Type B pancreatic cell (in vitro differentiated cells): ENCODE measurements at regions not wholly inside any gene's neighbourhood (a gene's known extent, or its start where the extent isn't known, plus 50 kb on each side); places are given as distances from the start of the nearest gene placed in this dataset.

Experiments
- DNase-seq: peaks from one replicate; pipeline ENCODE4 v3.0.0; 2021; ENCODE audit warnings: mixed read lengths; ENCODE audit not compliant: unreplicated experiment; ENCODE audit errors: extremely low spot score
- H3K27ac Mint-ChIP-seq: 2 replicates; pipeline ENCODE4 v1.8.0; 2021; ENCODE audit warnings: mild to moderate bottlenecking, mixed read lengths
- H3K27me3 Mint-ChIP-seq: 2 replicates; pipeline ENCODE4 v1.8.0; 2021; ENCODE audit warnings: mixed read lengths
- H3K36me3 Mint-ChIP-seq: 2 replicates; pipeline ENCODE4 v1.8.0; 2021; ENCODE audit warnings: mixed read lengths
- H3K4me1 Mint-ChIP-seq: one replicate; pipeline ENCODE4 v1.8.0; 2021; ENCODE audit warnings: mixed read lengths; ENCODE audit not compliant: unreplicated experiment
- H3K4me3 Mint-ChIP-seq: 2 replicates; pipeline ENCODE4 v1.8.0; 2021; ENCODE audit warnings: mild to moderate bottlenecking, mixed read lengths
- H3K9me3 Mint-ChIP-seq: 2 replicates; pipeline ENCODE4 v1.8.0; 2021; ENCODE audit warnings: mixed read lengths
- TF ChIP-seq, protein P1 (sequence below): fragments of 200-600 bp; sonication (generic); conservative IDR thresholded peaks from 2 replicates; pipeline ENCODE4 v1.5.0; 2021; ENCODE audit warnings: antibody characterized with exemption, mild to moderate bottlenecking

DNA sequence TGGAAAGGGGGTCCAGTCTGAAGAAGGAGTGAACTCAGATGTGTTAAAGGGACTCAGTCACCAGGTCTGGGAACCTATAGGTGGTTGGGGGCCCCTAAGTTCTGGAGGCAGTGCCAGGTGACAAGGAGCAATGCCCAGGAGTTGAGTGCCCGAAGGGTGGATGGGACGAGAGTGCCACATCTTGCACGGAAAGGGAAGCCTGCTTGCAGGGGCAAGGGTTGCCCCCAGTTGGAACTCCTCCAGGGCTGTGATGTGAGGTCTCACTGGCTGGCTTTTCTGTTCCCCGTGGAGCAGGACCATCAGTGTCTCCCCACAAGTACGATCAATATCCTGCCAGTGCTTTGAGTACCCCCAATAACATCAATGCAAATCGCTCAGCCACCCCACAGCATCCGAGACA, 107.3 kb downstream of the TOMM20 start:
- H3K4me3 Mint-ChIP-seq, result no peak overlapping the region
- peaks cover 6% of the 10 kb centered on the region for H3K27me3 Mint-ChIP-seq
- no peak for DNase-seq
- H3K9me3 Mint-ChIP-seq, result peaks cover 6% of the 10 kb centered on the region
- TF ChIP-seq, protein P1, sequence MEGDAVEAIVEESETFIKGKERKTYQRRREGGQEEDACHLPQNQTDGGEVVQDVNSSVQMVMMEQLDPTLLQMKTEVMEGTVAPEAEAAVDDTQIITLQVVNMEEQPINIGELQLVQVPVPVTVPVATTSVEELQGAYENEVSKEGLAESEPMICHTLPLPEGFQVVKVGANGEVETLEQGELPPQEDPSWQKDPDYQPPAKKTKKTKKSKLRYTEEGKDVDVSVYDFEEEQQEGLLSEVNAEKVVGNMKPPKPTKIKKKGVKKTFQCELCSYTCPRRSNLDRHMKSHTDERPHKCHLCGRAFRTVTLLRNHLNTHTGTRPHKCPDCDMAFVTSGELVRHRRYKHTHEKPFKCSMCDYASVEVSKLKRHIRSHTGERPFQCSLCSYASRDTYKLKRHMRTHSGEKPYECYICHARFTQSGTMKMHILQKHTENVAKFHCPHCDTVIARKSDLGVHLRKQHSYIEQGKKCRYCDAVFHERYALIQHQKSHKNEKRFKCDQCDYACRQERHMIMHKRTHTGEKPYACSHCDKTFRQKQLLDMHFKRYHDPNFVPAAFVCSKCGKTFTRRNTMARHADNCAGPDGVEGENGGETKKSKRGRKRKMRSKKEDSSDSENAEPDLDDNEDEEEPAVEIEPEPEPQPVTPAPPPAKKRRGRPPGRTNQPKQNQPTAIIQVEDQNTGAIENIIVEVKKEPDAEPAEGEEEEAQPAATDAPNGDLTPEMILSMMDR, result no peak
- H3K36me3 Mint-ChIP-seq, result no peaks in the 10 kb centered on the region
- no peak overlapping the region for H3K27ac Mint-ChIP-seq
- H3K4me1 Mint-ChIP-seq, result peaks cover 42% of the 10 kb centered on the region

DNA sequence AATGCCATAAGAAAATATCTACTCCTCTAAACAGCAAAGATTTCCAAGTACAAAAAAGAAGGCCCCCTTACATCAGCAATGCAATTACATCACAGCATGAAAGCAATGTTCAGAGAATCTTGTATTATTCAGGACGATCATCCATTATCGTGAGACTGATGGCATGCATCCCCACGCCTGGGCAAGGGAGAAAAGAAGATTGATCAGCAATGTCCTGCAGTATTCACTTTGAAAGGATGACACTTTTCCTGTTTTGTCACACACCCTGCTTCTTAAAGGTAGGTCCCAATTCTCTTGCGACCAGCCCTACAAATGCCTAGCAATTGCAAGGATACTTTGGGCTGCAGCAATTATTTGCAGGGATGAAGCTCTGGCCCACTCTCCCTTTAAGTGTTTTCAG, 108.7 kb downstream of the TOMM20 start:
- TF ChIP-seq, protein P1, result no peak
- no peak for DNase-seq
- Mint-ChIP-seq H3K36me3 (no peaks in the 10 kb centered on the region), H3K9me3 (peaks cover 6% of the 10 kb centered on the region), H3K27ac (peak overlapping the region; percentile 65), H3K27me3 (peaks cover 6% of the 10 kb centered on the region), H3K4me1 (peaks cover 47% of the 10 kb centered on the region), H3K4me3 (peak overlapping the region; percentile 2)

DNA sequence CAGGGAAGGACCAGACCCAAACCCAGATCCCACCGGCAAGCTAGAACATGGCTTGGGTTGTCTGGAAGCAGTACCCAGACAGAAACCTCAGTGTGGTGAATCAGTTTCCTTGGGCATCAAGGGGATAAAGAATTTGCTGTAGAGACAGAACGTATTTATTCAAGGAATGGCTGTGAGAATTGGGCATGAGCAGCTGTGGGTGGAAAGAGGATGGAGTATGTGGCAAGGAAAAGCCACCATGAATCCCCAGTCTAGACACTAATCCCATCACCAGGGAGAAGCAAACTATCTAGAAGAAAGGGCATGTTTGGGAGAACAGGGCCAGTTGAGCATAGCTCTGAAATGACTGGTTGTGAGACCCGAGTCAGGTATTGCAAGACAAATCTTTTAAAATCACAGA, 109.2 kb downstream of the TOMM20 start:
- H3K36me3 Mint-ChIP-seq, result no peaks in the 10 kb centered on the region
- peaks cover 7% of the 10 kb centered on the region for H3K9me3 Mint-ChIP-seq
- peak overlapping the region; percentile 2 for H3K4me3 Mint-ChIP-seq
- peaks cover 6% of the 10 kb centered on the region for H3K27me3 Mint-ChIP-seq
- DNase-seq, result no peak
- H3K27ac Mint-ChIP-seq, result peak overlapping the region; percentile 65
- peaks cover 43% of the 10 kb centered on the region for H3K4me1 Mint-ChIP-seq
- TF ChIP-seq, protein P1, result no peak

DNA sequence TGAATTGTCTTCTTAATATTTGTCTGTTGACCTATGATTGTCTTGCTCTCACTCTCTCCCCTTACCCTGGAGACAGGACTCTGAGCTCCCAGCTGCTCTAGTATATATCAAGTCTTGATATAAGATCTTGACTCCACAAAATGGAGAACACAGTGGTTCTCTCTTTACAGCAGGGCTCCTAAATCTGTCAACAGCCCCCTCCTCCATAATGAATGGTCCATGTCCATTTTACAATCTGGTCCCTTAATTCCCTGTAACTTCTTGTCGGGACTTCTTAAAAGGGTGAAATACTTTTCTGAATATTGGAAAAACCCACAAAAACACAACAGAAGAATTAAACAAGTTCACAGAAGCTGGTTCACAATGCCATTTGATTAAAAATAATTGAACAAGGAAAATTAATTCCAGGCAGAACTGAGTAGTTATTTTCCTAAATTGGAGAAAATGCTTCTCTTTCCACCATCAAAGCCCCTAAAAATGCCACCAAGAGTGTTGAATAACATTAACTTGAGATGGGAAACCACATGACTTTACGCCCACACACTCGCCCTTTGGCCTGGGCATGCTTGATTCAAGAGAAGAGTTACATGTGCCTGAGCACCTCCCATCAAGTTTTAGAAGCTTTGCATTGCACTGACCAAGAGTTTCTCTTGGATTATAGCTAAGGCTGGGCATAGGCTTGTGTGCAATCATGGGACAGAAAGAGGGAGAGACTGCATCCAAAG, 109.8 kb downstream of the TOMM20 start:
- Mint-ChIP-seq H3K4me3 (no peak overlapping the region), H3K27ac (no peak overlapping the region), H3K9me3 (peaks cover 11% of the 10 kb centered on the region), H3K36me3 (no peaks in the 10 kb centered on the region), H3K27me3 (peaks cover 6% of the 10 kb centered on the region), H3K4me1 (peaks cover 43% of the 10 kb centered on the region)
- DNase-seq, result no peak
- TF ChIP-seq, protein P1, result no peak

DNA sequence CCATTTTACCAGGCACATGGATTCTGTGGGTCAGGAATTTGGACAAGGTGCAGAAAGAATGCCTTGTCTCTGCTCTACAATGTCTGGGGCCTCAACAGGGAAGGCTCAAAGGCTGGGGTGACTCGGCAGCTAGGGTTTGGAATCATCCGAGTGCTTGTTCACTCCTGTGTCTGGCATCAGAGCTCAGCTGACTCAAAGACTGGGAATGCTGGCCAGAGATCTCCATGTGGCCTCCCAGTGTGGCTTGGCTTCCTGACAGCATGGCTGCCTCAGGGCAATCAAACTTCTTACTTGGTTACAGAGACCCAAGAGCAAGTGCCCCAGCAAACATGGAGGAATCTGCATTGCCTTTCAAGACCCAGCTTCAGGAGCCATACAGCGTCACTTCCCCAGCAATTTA, 110.5 kb downstream of the TOMM20 start:
- H3K27ac Mint-ChIP-seq, result no peak overlapping the region
- TF ChIP-seq, protein P1, result no peak

More for the DNA sequence above, 110.5 kb downstream of the TOMM20 start:
- peaks cover 11% of the 10 kb centered on the region for H3K9me3 Mint-ChIP-seq
- H3K27me3 Mint-ChIP-seq, result peaks cover 6% of the 10 kb centered on the region
- no peak for DNase-seq
- peaks cover 40% of the 10 kb centered on the region for H3K4me1 Mint-ChIP-seq
- H3K4me3 Mint-ChIP-seq, result no peak overlapping the region
- H3K36me3 Mint-ChIP-seq, result no peaks in the 10 kb centered on the region
